Muscle of arm (tissue), 1 donor: ENCODE measurements at regions not wholly inside any gene's neighbourhood (a gene's known extent, or its start where the extent isn't known, plus 50 kb on each side); places are given as distances from the start of the nearest gene placed in this dataset.

ENCODE experiments used
- DNase-seq: peaks from one replicate; pipeline ENCODE4 v3.0.0-alpha.2; 2013

DNA sequence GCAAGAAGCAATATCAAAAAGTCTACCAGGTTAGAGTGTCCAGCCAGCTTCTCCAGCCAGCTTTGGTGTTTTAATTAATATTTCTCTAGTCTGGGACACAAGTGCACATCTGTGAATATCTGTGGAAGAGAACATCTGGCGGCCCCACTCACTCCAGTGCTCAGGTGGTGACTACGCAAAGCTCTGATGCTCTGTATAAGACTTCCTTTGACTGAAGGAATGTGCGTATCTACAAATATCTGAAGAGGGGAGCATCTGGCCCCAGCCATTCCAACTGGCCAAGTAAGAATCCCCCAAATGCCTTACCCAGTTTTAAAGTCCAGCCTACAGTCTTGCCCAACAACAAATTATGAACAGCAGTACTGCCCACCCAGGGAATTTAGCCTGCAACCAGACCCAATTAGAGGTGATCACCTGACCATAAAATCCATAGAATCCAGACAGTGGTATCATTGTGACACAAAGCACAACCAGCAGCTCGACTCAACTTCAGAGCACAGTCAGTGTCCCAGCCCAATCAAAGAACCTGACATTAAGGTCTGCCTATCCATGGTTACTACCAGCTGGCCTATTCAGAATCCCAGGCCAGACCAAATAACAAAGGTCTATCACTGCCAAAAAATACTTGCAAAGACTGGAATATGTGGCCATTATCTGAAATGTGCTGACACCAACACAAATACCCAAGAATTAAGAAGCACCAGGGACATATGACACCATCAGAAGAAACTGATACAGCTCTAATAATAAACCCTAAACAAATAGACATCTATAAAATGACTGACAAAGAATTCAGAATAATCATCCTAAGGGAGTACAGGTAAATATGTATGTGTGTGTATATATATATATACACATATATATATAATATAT, 76.1 kb upstream of the MANEA start:
- DNase-seq, result no peak

DNA sequence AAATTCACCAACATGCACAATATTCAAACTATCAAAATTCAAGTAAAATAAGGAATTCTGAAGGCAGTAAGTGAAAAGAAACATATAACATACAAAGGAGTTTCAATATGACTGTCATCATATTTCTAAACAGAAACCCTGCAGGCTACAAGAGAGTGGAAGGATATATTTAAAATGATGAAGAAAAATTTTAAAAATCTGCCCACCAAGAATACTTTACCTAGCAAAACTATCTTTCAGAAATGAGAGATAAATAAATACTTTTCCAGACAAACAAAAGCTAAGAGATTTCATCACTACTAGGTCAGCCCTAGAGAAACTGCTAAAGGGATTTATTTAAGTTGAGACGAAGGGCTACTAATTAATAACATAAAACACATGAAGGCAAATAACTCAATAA, 73.8 kb upstream of the MANEA start:
- no peak for DNase-seq

DNA sequence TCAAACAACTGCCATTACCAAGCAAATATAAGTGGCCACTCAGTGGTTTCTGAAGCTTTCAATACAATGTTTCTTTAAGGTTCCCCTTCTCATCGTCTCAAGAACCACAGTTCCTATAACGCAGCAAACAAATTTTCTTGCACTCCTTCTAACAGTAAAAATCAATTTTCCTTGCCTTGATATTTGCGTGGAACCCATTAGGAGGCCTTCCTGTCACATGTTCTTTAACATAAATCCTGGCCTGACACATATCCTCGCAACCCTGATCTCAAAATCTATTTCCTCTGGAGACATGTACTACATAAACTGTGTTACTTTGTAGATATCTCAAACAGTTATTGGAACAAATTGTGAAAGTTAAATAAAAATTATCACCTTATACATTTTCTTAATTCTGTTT, 65.9 kb upstream of the MANEA start:
- no peak for DNase-seq

DNA sequence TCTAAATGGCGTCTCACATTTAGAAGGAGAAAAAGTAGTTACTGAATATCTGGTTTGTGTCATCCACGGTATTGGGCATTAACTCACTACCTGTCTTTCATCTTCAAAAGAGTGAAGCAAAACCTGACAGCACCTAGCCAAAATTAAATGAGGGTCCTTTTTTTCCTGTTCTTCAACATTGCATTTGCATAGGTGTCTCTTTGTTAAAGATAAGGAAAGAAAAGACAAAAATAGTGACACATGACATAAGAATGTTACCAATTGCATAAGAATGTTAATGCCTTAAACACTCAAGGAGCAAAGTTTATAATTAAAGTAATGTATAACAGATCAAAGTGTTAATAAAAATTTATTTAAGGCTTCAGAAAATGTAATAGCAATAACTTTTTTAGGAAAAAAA, 61.4 kb upstream of the MANEA start:
- no peak for DNase-seq

DNA sequence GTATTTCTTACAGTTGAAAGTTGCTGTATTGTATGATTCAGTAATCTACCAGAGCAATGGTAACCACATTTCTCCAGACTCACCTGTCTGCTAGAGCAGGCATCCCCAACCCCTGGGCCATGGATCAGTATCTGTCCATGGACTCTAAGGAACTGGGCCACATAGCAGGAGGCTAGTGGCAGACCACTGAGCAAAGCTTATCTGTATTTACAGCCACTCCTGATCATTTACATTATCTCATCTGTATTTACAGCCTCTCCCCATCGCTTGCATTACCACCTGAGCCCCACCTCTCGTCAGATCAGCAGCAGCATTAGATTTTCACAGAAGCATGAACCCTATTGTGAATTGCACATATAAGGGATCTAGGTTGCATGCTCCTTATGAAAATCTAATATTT, 60.3 kb upstream of the MANEA start:
- DNase-seq, result no peak

DNA sequence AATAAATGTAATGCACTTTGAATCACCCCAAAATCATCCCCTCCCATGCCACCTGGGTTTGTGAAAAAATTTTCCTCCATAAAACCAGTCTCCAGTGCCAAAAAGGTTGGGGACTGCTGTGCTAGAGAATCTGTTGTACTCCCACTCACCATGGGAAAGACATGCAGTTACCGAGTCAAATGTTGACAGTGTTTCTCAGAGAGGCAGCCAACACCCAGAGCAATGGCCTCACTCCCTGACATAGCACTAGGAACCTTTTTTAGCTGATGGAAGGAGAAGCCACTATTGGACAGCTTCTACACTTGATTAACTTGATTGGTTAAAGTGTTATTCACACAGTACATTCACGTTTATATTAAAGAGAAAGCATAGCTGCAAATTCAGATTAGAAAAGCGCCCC, 59.8 kb upstream of the MANEA start:
- DNase-seq, result no peak

DNA sequence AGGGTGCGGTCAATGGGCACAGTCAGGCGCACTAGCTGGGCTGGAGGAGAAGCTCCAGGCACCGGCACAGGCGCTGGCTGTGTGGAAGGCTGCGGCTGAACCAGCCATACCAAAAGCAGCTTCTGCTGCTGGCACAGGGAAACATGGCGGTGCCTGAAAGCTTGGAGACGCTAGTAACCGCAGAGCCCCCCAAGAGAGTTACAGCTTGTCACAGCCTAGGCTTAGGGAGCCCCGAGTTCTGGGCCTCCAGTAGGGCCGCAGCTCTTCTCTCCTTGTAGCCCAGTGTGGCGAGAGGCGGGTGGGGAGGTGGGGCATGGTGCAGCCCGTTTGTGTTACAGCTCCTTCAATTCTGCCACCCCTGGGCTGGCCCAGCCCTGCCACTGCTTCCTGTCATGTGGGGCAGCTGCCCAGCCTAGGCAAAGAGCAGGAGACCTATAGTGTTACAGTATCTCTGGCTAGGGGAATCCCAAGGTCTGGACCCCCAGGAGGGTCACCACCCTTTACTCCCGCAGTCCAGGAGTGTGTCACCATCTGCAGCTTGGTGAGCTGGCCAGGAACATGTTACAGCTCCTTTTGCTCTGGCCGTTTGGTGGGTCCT, 58.6 kb upstream of the MANEA start:
- DNase-seq, result no peak

DNA sequence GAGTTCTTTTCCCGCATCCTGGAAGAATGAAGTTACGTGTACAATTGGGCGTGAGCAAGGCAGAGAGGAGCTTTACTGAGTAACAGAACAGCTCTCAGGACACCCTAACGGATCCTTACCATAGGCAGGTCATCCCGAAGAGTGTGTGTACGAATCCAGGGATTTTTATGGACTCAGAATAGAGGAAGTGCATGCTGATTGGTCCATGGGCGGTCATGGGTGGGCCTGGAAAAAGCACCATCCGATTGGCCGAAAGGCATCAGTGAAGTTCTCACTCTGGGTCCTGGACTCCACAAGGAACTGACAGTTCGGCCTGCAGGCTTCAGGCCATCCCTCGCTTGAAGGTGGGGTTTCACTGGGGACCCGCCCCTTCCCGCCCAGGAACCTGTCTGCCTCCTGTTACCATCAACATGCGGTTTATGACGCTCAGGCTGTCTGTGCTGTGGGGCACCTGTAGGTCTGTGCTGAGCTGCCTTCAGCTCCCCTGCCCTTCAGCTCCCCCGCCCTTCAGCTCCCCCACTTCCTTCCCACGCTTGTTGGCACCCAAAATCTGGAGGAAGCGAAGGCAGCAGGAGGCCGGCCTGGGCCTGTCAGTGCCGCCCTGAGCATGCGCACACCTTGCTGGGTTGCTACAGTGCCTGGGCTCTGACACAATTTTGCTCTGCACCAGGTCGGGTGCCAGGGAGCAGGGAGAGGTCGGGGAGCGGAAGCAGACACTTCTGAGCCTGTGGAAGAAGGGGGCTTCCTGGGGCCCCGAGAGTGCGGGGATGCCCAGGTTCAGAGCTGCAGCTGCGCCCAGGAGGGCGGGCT, 57.9 kb upstream of the MANEA start:
- DNase-seq, result no peak

DNA sequence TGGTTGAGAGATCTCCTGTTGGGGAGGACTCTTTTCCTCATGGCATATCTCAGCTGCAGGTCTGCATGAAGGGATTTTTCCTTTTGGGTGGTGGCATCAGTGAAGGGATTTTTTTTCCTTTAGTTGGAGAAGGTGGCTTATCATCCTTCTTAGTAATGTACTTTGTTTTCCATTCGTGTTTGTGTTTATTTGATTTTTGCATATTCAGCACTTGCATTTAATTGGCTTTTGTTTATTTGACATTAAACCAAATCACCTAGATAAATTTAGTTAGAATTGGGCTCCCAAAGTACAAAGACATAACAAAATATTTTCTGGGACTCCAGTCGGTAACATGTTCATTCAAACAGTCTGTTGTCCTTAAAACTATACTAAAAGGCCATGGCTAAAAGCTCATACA, 56.2 kb upstream of the MANEA start:
- no peak for DNase-seq
